ENCODE measurements at regions not wholly inside any gene's neighbourhood (a gene's known extent, or its start where the extent isn't known, plus 50 kb on each side); places are given as distances from the start of the nearest gene placed in this dataset.

- DNase-seq (ENCODE audit: low read depth in 2 of 2) = no peak
Measured at GRCh38 chr12:30025317-30025716, 241.6 kb upstream of the TMTC1 start.

GRCh38 chr12:30023186-30023585 is 239.4 kb upstream of the TMTC1 start:
- DNase-seq (ENCODE audit: low read depth in 2 of 2) = no peak

GRCh38 chr12:30021051-30021833 is 237.5 kb upstream of the TMTC1 start:
- peak in 1 of 2 donors; percentile 33 for DNase-seq (ENCODE audit: low read depth in 2 of 2)

- DNase-seq (ENCODE audit: low read depth in 2 of 2) = no peak
Measured at GRCh38 chr12:30019366-30020140, 235.8 kb upstream of the TMTC1 start.

GRCh38 chr12:30016540-30017055 is 232.9 kb upstream of the TMTC1 start:
- DNase-seq (ENCODE audit: low read depth in 2 of 2) = no peak

GRCh38 chr12:30015631-30016337 is 232.0 kb upstream of the TMTC1 start:
- no peak for DNase-seq (ENCODE audit: low read depth in 2 of 2)

- no peak for DNase-seq (ENCODE audit: low read depth in 2 of 2)
Measured at GRCh38 chr12:30014991-30015390, 231.2 kb upstream of the TMTC1 start.

GRCh38 chr12:30012816-30013450 is 229.2 kb upstream of the TMTC1 start:
- DNase-seq (ENCODE audit: low read depth in 2 of 2) = no peak

- peak in 1 of 2 donors; percentile 35 for DNase-seq (ENCODE audit: low read depth in 2 of 2)
Measured at GRCh38 chr12:30010071-30011052, 226.6 kb upstream of the TMTC1 start.

- no peak for DNase-seq (ENCODE audit: low read depth in 2 of 2)
Measured at GRCh38 chr12:30006021-30006420, 222.3 kb upstream of the TMTC1 start.

GRCh38 chr12:30003321-30003720 is 219.6 kb upstream of the TMTC1 start:
- DNase-seq (ENCODE audit: low read depth in 2 of 2) = no peak

- no peak for DNase-seq (ENCODE audit: low read depth in 2 of 2)
Measured at GRCh38 chr12:30002677-30003076, 218.9 kb upstream of the TMTC1 start.

- no peak for DNase-seq (ENCODE audit: low read depth in 2 of 2)
Measured at GRCh38 chr12:30000401-30000800, 216.7 kb upstream of the TMTC1 start.

- no peak for DNase-seq (ENCODE audit: low read depth in 2 of 2)
Measured at GRCh38 chr12:29996993-29997392, 213.3 kb upstream of the TMTC1 start.

- DNase-seq (ENCODE audit: low read depth in 2 of 2) = no peak
Measured at GRCh38 chr12:29992366-29992765, 208.6 kb upstream of the TMTC1 start.

- no peak for DNase-seq (ENCODE audit: low read depth in 2 of 2)
Measured at GRCh38 chr12:29991924-29992323, 208.2 kb upstream of the TMTC1 start.

GRCh38 chr12:29990971-29991370 is 207.2 kb upstream of the TMTC1 start:
- DNase-seq (ENCODE audit: low read depth in 2 of 2) = no peak

GRCh38 chr12:29983851-29984250 is 200.1 kb upstream of the TMTC1 start:
- no peak for DNase-seq (ENCODE audit: low read depth in 2 of 2)

- no peak for DNase-seq (ENCODE audit: low read depth in 2 of 2)
Measured at GRCh38 chr12:29980304-29980703, 196.6 kb upstream of the TMTC1 start.

GRCh38 chr12:29971446-29971845 is 187.7 kb upstream of the TMTC1 start:
- peak in 1 of 2 donors; percentile 14 for DNase-seq (ENCODE audit: low read depth in 2 of 2)

Measured in dermis microvascular lymphatic vessel endothelial cell (primary cell).